ENCODE measurements at regions not wholly inside any gene's neighbourhood (a gene's known extent, or its start where the extent isn't known, plus 50 kb on each side); places are given as distances from the start of the nearest gene placed in this dataset.

DNA sequence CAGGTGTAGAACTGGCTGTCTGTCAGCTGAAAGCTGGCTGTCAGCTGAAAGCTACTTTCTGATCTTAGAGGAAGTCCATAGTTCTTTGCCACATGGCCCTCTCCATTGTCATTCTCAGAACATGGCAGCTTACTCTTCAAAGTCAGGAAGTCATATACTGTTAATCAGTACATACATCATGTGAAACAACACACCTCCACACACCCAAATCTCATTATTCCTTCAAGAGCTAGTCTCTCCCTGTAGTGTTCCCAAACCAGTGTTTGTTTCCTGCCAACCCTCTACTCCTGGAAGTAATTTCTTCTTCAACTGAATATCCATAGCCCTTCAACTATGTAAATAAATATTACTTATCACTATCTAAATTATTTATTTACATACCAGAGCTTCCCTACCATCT is 58.9 kb downstream of the OR5AK2 start:
- H3K4me2 ChIP-seq: no peak overlapping the region
- ATAC-seq (no peak), DNase-seq (ENCODE audit: low read depth in 1 of 2, low spot score in 1 of 2) (peak in 1 of 2 experiments; percentile 10), FAIRE-seq (no peak)
- POLR2A ChIA-PET: no interaction called here
- CTCF ChIA-PET: interaction anchor here (1.6 kb wide), 1 partner anchor 202 kb away, joined by 6 read pairs; no protein-coding TSS in a partner anchor
- TF ChIP-seq, protein P1, sequence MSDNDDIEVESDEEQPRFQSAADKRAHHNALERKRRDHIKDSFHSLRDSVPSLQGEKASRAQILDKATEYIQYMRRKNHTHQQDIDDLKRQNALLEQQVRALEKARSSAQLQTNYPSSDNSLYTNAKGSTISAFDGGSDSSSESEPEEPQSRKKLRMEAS (IDR thresholded peaks at IDR 0.05): no peak
- TF ChIP-seq USF2 (IDR thresholded peaks at IDR 0.05): no peak
- no peak for TF ChIP-seq TP53 (CRISPR knock-in tag; IDR thresholded peaks at IDR 0.05)
- no peak for TF ChIP-seq NPAS2 (CRISPR knock-in tag; IDR thresholded peaks at IDR 0.05; ENCODE audit: borderline replicate concordance)
- no peak for TF ChIP-seq JUN (IDR thresholded peaks at IDR 0.05)
- TF ChIP-seq RARB (CRISPR knock-in tag; IDR thresholded peaks at IDR 0.05): no peak
- TF ChIP-seq RFX5 (IDR thresholded peaks at IDR 0.05): no peak
- TF ChIP-seq HOXB5 (CRISPR knock-in tag; IDR thresholded peaks at IDR 0.05): no peak
- TF ChIP-seq CHD4 (IDR thresholded peaks at IDR 0.05; ENCODE audit: borderline replicate concordance): no peak
- TF ChIP-seq GATA3 (IDR thresholded peaks at IDR 0.05; ENCODE audit: borderline replicate concordance): no peak
- no peak for TF ChIP-seq ATOH8 (CRISPR knock-in tag; IDR thresholded peaks at IDR 0.05; ENCODE audit: low read depth)
- no peak for TF ChIP-seq FOSB (CRISPR knock-in tag; IDR thresholded peaks at IDR 0.05)
- TF ChIP-seq HOXA7 (CRISPR knock-in tag; IDR thresholded peaks at IDR 0.05): no peak
- TF ChIP-seq, protein P2, sequence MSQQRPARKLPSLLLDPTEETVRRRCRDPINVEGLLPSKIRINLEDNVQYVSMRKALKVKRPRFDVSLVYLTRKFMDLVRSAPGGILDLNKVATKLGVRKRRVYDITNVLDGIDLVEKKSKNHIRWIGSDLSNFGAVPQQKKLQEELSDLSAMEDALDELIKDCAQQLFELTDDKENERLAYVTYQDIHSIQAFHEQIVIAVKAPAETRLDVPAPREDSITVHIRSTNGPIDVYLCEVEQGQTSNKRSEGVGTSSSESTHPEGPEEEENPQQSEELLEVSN (IDR thresholded peaks at IDR 0.05; ENCODE audit: borderline replicate concordance, low read depth): no peak
- H3K4me3 ChIP-seq: no peak overlapping the region
- peaks cover 14% of the 10 kb centered on the region; the same call in 2 of the 3 replicates for H3K9me3 ChIP-seq
- peaks cover 6% of the 10 kb centered on the region; the same call in 1 of the 3 replicates for H3K4me1 ChIP-seq
- 0 out of 6 replicates have a peak overlapping the region, but pooled peaks of 1 of the 2 experiments have one; percentile 16 for H3K27ac ChIP-seq

- DNase-seq (ENCODE audit: low read depth in 1 of 2, low spot score in 1 of 2) (no peak), ATAC-seq (no peak), FAIRE-seq (no peak)
- WGBS (ENCODE audit: missing lambda C conversion rate): 94% methylated on average over 4 of the region's 4 CpGs
- Histone ChIP-seq H3K9me3 (no peaks in the 10 kb centered on the region), H3K4me2 (no peak overlapping the region), H3K4me1 (peaks cover 15% of the 10 kb centered on the region), H3K4me3 (no peak overlapping the region), H3K27ac (no peak overlapping the region)
- TF ChIP-seq GATA3 (IDR thresholded peaks at IDR 0.05; ENCODE audit: borderline replicate concordance) (no peak), NFE2L2 (conservative IDR thresholded peaks at IDR 0.05; ENCODE audit: low read length) (no peak), PBX3 (IDR thresholded peaks at IDR 0.05) (no peak), HOXA7 (CRISPR knock-in tag; IDR thresholded peaks at IDR 0.05) (no peak), FOSB (CRISPR knock-in tag; IDR thresholded peaks at IDR 0.05) (no peak), HOXB13 (CRISPR knock-in tag; IDR thresholded peaks at IDR 0.05; ENCODE audit: low read depth) (no peak), ZFP36 (IDR thresholded peaks at IDR 0.05; ENCODE audit: borderline replicate concordance, partially characterized antibody) (no peak), CEBPB (IDR thresholded peaks at IDR 0.05) (no peak)
- TF ChIP-seq, protein P2 (IDR thresholded peaks at IDR 0.05; ENCODE audit: borderline replicate concordance, low read depth): no peak
- ChIA-PET CTCF (no interaction called here), POLR2A (no interaction called here)
Observed at GRCh38 chr11:57049749-57050148, 61.0 kb downstream of the OR5AK2 start.

GRCh38 chr11:57054817-57055216 is 66.1 kb downstream of the OR5AK2 start:
- Histone ChIP-seq H3K4me1 (peaks cover 18% of the 10 kb centered on the region), H3K4me3 (no peak overlapping the region), H3K4me2 (peak overlapping the region; percentile 33), H3K27ac (peak overlapping the region; percentile 16 to 54; a peak in 1 of 6 replicates), H3K9me3 (no peaks in the 10 kb centered on the region)
- ChIA-PET CTCF (no interaction called here), POLR2A (no interaction called here)
- DNase-seq (ENCODE audit: low read depth in 1 of 2, low spot score in 1 of 2): peak in 1 of 2 experiments; percentile 15
- ATAC-seq: no peak
- FAIRE-seq: no peak
- TF ChIP-seq BCL3 (IDR thresholded peaks at IDR 0.05) (no peak), ZSCAN20 (CRISPR knock-in tag; IDR thresholded peaks at IDR 0.05) (no peak), ESRRA (IDR thresholded peaks at IDR 0.05; ENCODE audit: borderline replicate concordance, low read length) (no peak), JUN (IDR thresholded peaks at IDR 0.05) (no peak), ZFP36 (IDR thresholded peaks at IDR 0.05; ENCODE audit: borderline replicate concordance, partially characterized antibody) (no peak), EHMT2 (IDR thresholded peaks at IDR 0.05; ENCODE audit: low read depth) (no peak), HOXA7 (CRISPR knock-in tag; IDR thresholded peaks at IDR 0.05) (no peak), POLR2AphosphoS2 (conservative IDR thresholded peaks at IDR 0.05; ENCODE audit: low read length) (no peak), ATOH8 (CRISPR knock-in tag; IDR thresholded peaks at IDR 0.05; ENCODE audit: low read depth) (no peak), CEBPB (IDR thresholded peaks at IDR 0.05) (no peak), HEYL (CRISPR knock-in tag; IDR thresholded peaks at IDR 0.05) (no peak), KDM1A (IDR thresholded peaks at IDR 0.05; ENCODE audit: low read depth) (no peak), HOXB13 (CRISPR knock-in tag; IDR thresholded peaks at IDR 0.05; ENCODE audit: low read depth) (no peak), GATA3 (IDR thresholded peaks at IDR 0.05; ENCODE audit: borderline replicate concordance) (no peak), FOXS1 (CRISPR knock-in tag; IDR thresholded peaks at IDR 0.05) (no peak), MAFK (IDR thresholded peaks at IDR 0.05; ENCODE audit: partially characterized antibody) (no peak)
